ENCODE measurements at regions not wholly inside any gene's neighbourhood (a gene's known extent, or its start where the extent isn't known, plus 50 kb on each side); places are given as distances from the start of the nearest gene placed in this dataset.

DNA sequence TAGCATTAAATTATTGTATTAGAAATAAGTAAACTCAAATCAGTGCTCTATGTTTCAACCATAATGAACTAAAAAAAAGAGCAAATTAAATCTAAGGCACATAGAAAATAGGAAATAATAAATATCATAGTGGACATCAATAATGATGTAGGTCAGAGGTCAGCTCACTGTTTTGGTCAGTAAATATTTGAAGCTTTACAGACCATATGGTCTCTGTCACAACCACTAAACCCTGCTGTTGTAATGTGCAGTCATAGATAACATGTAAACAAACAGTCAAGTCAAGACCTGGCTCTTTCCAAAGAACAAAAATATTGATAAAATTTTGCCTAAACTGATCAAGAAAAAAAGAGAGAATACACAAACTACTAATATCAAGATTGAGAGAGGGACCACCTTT, 615.0 kb downstream of the SH2D4B start:
- Histone ChIP-seq H4K20me1 (ENCODE audit: insufficient read depth, low read length) (no peaks in the 10 kb centered on the region), H3K4me2 (ENCODE audit: low read length) (no peak overlapping the region), H2AFZ (ENCODE audit: low read depth, low read length) (no peak overlapping the region), H3K9me3 (ENCODE audit: insufficient read depth, low read depth, low read length) (no peaks in the 10 kb centered on the region), H3K79me2 (ENCODE audit: insufficient read depth, low read length) (no peaks in the 10 kb centered on the region), H3K27me3 (ENCODE audit: insufficient read depth, low read length) (no peaks in the 10 kb centered on the region), H3K4me1 (ENCODE audit: insufficient read depth, low read length) (no peaks in the 10 kb centered on the region), H3K27ac (ENCODE audit: low read depth, low read length) (no peak overlapping the region), H3K4me3 (ENCODE audit: insufficient read depth, low read depth, low read length) (no peak overlapping the region), H3K36me3 (ENCODE audit: insufficient read depth, low read length) (no peaks in the 10 kb centered on the region), H3K9ac (ENCODE audit: low read length) (no peak overlapping the region)
- Mint-ChIP-seq H3K27ac (ENCODE audit: unreplicated experiment) (no peak overlapping the region), H3K4me3 (ENCODE audit: unreplicated experiment) (no peak overlapping the region), H3K4me1 (ENCODE audit: low read depth, unreplicated experiment) (no peaks in the 10 kb centered on the region), H3K9me3 (ENCODE audit: unreplicated experiment) (no peaks in the 10 kb centered on the region), H3K27me3 (ENCODE audit: low read depth, unreplicated experiment) (no peaks in the 10 kb centered on the region), H3K36me3 (ENCODE audit: low read depth, unreplicated experiment) (no peaks in the 10 kb centered on the region)
- DNase-seq (ENCODE audit: low read depth): no peak
- no peak for FAIRE-seq
- TF ChIP-seq, protein P1, sequence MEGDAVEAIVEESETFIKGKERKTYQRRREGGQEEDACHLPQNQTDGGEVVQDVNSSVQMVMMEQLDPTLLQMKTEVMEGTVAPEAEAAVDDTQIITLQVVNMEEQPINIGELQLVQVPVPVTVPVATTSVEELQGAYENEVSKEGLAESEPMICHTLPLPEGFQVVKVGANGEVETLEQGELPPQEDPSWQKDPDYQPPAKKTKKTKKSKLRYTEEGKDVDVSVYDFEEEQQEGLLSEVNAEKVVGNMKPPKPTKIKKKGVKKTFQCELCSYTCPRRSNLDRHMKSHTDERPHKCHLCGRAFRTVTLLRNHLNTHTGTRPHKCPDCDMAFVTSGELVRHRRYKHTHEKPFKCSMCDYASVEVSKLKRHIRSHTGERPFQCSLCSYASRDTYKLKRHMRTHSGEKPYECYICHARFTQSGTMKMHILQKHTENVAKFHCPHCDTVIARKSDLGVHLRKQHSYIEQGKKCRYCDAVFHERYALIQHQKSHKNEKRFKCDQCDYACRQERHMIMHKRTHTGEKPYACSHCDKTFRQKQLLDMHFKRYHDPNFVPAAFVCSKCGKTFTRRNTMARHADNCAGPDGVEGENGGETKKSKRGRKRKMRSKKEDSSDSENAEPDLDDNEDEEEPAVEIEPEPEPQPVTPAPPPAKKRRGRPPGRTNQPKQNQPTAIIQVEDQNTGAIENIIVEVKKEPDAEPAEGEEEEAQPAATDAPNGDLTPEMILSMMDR (IDR thresholded peaks at IDR 0.05; ENCODE audit: insufficient read depth, low read depth, low read length): no peak
- no peak for TF ChIP-seq EZH2 (IDR thresholded peaks at IDR 0.05; ENCODE audit: insufficient read depth, low read length)

DNA sequence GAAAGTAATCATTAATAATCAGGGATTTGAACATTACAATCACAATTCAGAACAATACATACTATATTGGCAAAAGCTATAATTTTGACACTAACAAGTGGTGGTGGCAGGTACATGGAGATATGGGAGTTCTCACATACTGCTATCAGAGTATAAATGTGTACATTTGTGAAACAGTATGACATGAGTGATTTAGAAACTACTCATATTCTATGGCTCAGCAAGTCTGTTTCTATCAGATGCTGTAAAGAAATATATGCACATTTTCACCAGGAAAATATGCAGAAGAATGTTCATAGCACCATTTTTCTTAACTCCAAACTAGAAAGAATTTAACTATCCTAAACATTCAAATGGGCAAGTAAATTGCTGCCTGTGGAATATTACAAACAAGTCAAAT, 620.0 kb downstream of the SH2D4B start:
- H3K27ac Mint-ChIP-seq (ENCODE audit: unreplicated experiment): no peak overlapping the region
- no peaks in the 10 kb centered on the region for H3K9me3 ChIP-seq (ENCODE audit: insufficient read depth, low read depth, low read length)
- no peaks in the 10 kb centered on the region for H3K36me3 ChIP-seq (ENCODE audit: insufficient read depth, low read length)
- H3K4me3 ChIP-seq (ENCODE audit: insufficient read depth, low read depth, low read length): no peak overlapping the region
- H3K4me3 Mint-ChIP-seq (ENCODE audit: unreplicated experiment): no peak overlapping the region
- no peaks in the 10 kb centered on the region for H3K27me3 ChIP-seq (ENCODE audit: insufficient read depth, low read length)
- no peak for FAIRE-seq
- no peak overlapping the region for H3K9ac ChIP-seq (ENCODE audit: low read length)
- no peaks in the 10 kb centered on the region for H3K36me3 Mint-ChIP-seq (ENCODE audit: low read depth, unreplicated experiment)
- H3K4me1 ChIP-seq (ENCODE audit: insufficient read depth, low read length): no peaks in the 10 kb centered on the region
- TF ChIP-seq, protein P1 (IDR thresholded peaks at IDR 0.05; ENCODE audit: insufficient read depth, low read depth, low read length): no peak
- no peak for TF ChIP-seq EZH2 (IDR thresholded peaks at IDR 0.05; ENCODE audit: insufficient read depth, low read length)
- H3K4me1 Mint-ChIP-seq (ENCODE audit: low read depth, unreplicated experiment): no peaks in the 10 kb centered on the region
- no peaks in the 10 kb centered on the region for H4K20me1 ChIP-seq (ENCODE audit: insufficient read depth, low read length)
- no peak overlapping the region for H3K27ac ChIP-seq (ENCODE audit: low read depth, low read length)
- no peaks in the 10 kb centered on the region for H3K79me2 ChIP-seq (ENCODE audit: insufficient read depth, low read length)
- no peak overlapping the region for H3K4me2 ChIP-seq (ENCODE audit: low read length)
- DNase-seq (ENCODE audit: low read depth): no peak
- H3K27me3 Mint-ChIP-seq (ENCODE audit: low read depth, unreplicated experiment): no peaks in the 10 kb centered on the region
- no peaks in the 10 kb centered on the region for H3K9me3 Mint-ChIP-seq (ENCODE audit: unreplicated experiment)
- no peak overlapping the region for H2AFZ ChIP-seq (ENCODE audit: low read depth, low read length)

DNA sequence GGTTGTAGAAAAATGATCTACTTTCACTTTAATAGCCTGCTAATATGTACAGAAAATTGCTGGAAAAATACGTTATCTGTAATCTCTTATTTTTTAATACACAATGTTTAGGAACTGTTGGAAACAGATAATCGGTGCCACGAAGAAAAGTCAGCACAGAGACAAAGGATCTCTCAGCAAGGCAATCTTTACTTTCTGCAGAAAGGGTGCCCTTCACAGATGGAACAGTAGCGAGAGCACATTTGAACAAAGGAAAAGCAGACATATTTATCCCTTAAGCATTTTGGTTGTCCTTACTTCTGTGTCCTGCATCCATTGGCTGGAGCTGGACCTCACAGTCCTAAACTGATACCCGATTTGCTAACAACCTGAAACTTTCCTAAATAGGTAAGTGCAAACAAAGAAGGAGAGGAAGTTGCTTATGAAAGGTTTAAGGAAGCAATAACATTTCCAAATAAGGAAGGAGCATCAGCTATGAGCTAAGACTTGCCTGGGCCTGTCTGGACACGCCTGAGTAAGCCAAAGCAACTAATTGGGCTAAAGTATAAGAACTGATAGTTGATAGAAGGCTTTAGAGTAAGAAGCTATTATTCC, 640.0 kb downstream of the SH2D4B start:
- Mint-ChIP-seq H3K36me3 (ENCODE audit: low read depth, unreplicated experiment) (no peaks in the 10 kb centered on the region), H3K4me1 (ENCODE audit: low read depth, unreplicated experiment) (no peaks in the 10 kb centered on the region), H3K27ac (ENCODE audit: unreplicated experiment) (no peak overlapping the region), H3K27me3 (ENCODE audit: low read depth, unreplicated experiment) (no peaks in the 10 kb centered on the region), H3K9me3 (ENCODE audit: unreplicated experiment) (peaks cover 8% of the 10 kb centered on the region), H3K4me3 (ENCODE audit: unreplicated experiment) (no peak overlapping the region)
- Histone ChIP-seq H3K9me3 (ENCODE audit: insufficient read depth, low read depth, low read length) (peaks cover 2% of the 10 kb centered on the region), H3K36me3 (ENCODE audit: insufficient read depth, low read length) (no peaks in the 10 kb centered on the region), H3K4me3 (ENCODE audit: insufficient read depth, low read depth, low read length) (no peak overlapping the region), H2AFZ (ENCODE audit: low read depth, low read length) (no peak overlapping the region), H4K20me1 (ENCODE audit: insufficient read depth, low read length) (no peaks in the 10 kb centered on the region), H3K4me1 (ENCODE audit: insufficient read depth, low read length) (no peaks in the 10 kb centered on the region), H3K27me3 (ENCODE audit: insufficient read depth, low read length) (no peaks in the 10 kb centered on the region), H3K79me2 (ENCODE audit: insufficient read depth, low read length) (no peaks in the 10 kb centered on the region), H3K27ac (ENCODE audit: low read depth, low read length) (no peak overlapping the region), H3K9ac (ENCODE audit: low read length) (no peak overlapping the region), H3K4me2 (ENCODE audit: low read length) (no peak overlapping the region)
- no peak for TF ChIP-seq EZH2 (IDR thresholded peaks at IDR 0.05; ENCODE audit: insufficient read depth, low read length)
- TF ChIP-seq, protein P1 (IDR thresholded peaks at IDR 0.05; ENCODE audit: insufficient read depth, low read depth, low read length): no peak
- no peak for FAIRE-seq
- DNase-seq (ENCODE audit: low read depth): no peak

All from astrocyte (in vitro differentiated cells and primary cell).